Parathyroid adenoma (tissue), 2 donors: ENCODE measurements at regions not wholly inside any gene's neighbourhood (a gene's known extent, or its start where the extent isn't known, plus 50 kb on each side); places are given as distances from the start of the nearest gene placed in this dataset.

ENCODE experiments used
- H2AFZ ChIP-seq: fragments of 300-600 bp; sonication (generic); one replicate; pipeline ENCODE4 v1.7.0; 2017; ENCODE audit warnings: antibody characterized with exemption, mild to moderate bottlenecking
- H3K27ac ChIP-seq: fragments of 300-600 bp; sonication (generic); one replicate; pipeline ENCODE4 v1.7.0; 2017
- H3K27me3 ChIP-seq: fragments of 300-600 bp; sonication (generic); one replicate; pipeline ENCODE4 v1.7.0; 2017; ENCODE audit warnings: low read length; ENCODE audit not compliant: control insufficient read depth, insufficient read depth
- H3K36me3 ChIP-seq: fragments of 300-600 bp; sonication (generic); one replicate; pipeline ENCODE4 v1.7.0; 2017; ENCODE audit warnings: low read length; ENCODE audit not compliant: control insufficient read depth, insufficient read depth
- H3K4me1 ChIP-seq: fragments of 300-600 bp; sonication (generic); one replicate; pipeline ENCODE4 v1.7.0; 2017; ENCODE audit warnings: control low read depth
- H3K4me2 ChIP-seq: fragments of 300-600 bp; sonication (generic); one replicate; pipeline ENCODE4 v1.7.0; 2017; ENCODE audit warnings: low read length
- H3K4me3 ChIP-seq: fragments of 300-600 bp; sonication (generic); one replicate; pipeline ENCODE4 v1.7.0; 2017; ENCODE audit warnings: low read depth, low read length
- H3K79me2 ChIP-seq: fragments of 300-600 bp; sonication (generic); one replicate; pipeline ENCODE4 v1.7.0; 2017; ENCODE audit warnings: control low read depth
- H3K9ac ChIP-seq: fragments of 300-600 bp; sonication (generic); one replicate; pipeline ENCODE4 v1.7.0; 2017; ENCODE audit warnings: mild to moderate bottlenecking
- H3K9me3 ChIP-seq: fragments of 300-600 bp; sonication (generic); one replicate; pipeline ENCODE4 v1.7.0; 2017; ENCODE audit warnings: low read length; ENCODE audit not compliant: control insufficient read depth
- TF ChIP-seq, protein P1 (sequence below): fragments of 300-600 bp; sonication (generic); IDR thresholded peaks from one replicate; pipeline ENCODE4 v1.7.0; 2017; ENCODE audit warnings: antibody characterized with exemption, mild to moderate bottlenecking
- donor health status: primary hyperparathyroidism.

DNA sequence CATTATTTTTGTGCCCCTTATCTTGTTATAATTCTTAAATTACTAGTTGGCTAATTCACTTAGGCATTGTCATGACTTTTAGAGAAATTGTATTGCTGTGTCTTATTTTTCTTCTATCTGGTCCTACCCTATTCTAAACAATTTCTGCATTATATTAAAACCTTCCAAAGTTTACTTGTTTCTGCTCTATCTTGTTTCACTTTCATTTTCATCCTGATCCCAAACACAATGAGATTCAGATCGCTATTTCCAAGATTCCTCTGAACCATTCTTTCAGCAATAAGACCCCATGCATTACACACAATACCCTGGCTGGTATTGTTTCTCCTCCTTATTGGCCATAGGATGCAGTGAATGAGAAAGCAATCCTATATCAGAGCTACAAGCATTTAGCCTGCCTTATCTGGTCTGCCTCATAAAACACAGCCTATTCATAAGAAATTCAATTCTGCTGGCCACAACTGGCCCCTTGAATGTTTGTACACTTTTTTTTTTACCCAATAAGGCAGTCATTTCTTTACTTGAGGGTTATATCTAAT is 69.9 kb upstream of the POU3F2 start:
- Histone ChIP-seq H3K9me3 (no peaks in the 10 kb centered on the region), H3K9ac (no peak overlapping the region), H3K27me3 (no peaks in the 10 kb centered on the region), H3K27ac (no peak overlapping the region), H3K4me3 (no peak overlapping the region), H3K4me1 (no peaks in the 10 kb centered on the region), H2AFZ (no peak overlapping the region), H3K36me3 (no peaks in the 10 kb centered on the region), H3K4me2 (no peak overlapping the region), H3K79me2 (no peaks in the 10 kb centered on the region)
- TF ChIP-seq, protein P1, sequence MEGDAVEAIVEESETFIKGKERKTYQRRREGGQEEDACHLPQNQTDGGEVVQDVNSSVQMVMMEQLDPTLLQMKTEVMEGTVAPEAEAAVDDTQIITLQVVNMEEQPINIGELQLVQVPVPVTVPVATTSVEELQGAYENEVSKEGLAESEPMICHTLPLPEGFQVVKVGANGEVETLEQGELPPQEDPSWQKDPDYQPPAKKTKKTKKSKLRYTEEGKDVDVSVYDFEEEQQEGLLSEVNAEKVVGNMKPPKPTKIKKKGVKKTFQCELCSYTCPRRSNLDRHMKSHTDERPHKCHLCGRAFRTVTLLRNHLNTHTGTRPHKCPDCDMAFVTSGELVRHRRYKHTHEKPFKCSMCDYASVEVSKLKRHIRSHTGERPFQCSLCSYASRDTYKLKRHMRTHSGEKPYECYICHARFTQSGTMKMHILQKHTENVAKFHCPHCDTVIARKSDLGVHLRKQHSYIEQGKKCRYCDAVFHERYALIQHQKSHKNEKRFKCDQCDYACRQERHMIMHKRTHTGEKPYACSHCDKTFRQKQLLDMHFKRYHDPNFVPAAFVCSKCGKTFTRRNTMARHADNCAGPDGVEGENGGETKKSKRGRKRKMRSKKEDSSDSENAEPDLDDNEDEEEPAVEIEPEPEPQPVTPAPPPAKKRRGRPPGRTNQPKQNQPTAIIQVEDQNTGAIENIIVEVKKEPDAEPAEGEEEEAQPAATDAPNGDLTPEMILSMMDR: no peak

GRCh38 chr6:98769546-98769945 is 64.8 kb upstream of the POU3F2 start:
- Histone ChIP-seq H3K79me2 (no peaks in the 10 kb centered on the region), H3K9ac (no peak overlapping the region), H3K36me3 (no peaks in the 10 kb centered on the region), H3K4me3 (no peak overlapping the region), H2AFZ (no peak overlapping the region), H3K4me2 (no peak overlapping the region), H3K9me3 (no peaks in the 10 kb centered on the region), H3K27me3 (no peaks in the 10 kb centered on the region), H3K4me1 (no peaks in the 10 kb centered on the region), H3K27ac (no peak overlapping the region)
- TF ChIP-seq, protein P1: peak; percentile 11

GRCh38 chr6:98775205-98775604 is 59.2 kb upstream of the POU3F2 start:
- no peak overlapping the region for H3K9ac ChIP-seq
- H3K27ac ChIP-seq: no peak overlapping the region
- TF ChIP-seq, protein P1: no peak
- no peak overlapping the region for H3K4me2 ChIP-seq
- no peaks in the 10 kb centered on the region for H3K36me3 ChIP-seq
- H3K79me2 ChIP-seq: no peaks in the 10 kb centered on the region
- H2AFZ ChIP-seq: no peak overlapping the region
- no peaks in the 10 kb centered on the region for H3K27me3 ChIP-seq
- H3K4me3 ChIP-seq: no peak overlapping the region
- H3K9me3 ChIP-seq: no peaks in the 10 kb centered on the region
- no peaks in the 10 kb centered on the region for H3K4me1 ChIP-seq

GRCh38 chr6:98777762-98778161 is 56.6 kb upstream of the POU3F2 start:
- TF ChIP-seq, protein P1: no peak
- Histone ChIP-seq H3K4me1 (no peaks in the 10 kb centered on the region), H3K4me2 (no peak overlapping the region), H3K9me3 (no peaks in the 10 kb centered on the region), H3K36me3 (no peaks in the 10 kb centered on the region), H3K9ac (no peak overlapping the region), H3K79me2 (no peaks in the 10 kb centered on the region), H2AFZ (no peak overlapping the region), H3K27me3 (no peaks in the 10 kb centered on the region), H3K4me3 (no peak overlapping the region), H3K27ac (no peak overlapping the region)

- no peak overlapping the region for H3K4me3 ChIP-seq
- H3K4me1 ChIP-seq: no peaks in the 10 kb centered on the region
- TF ChIP-seq, protein P1: no peak
- H3K9ac ChIP-seq: no peak overlapping the region
- H3K36me3 ChIP-seq: no peaks in the 10 kb centered on the region
- no peak overlapping the region for H3K27ac ChIP-seq
- H3K9me3 ChIP-seq: no peaks in the 10 kb centered on the region
- no peaks in the 10 kb centered on the region for H3K79me2 ChIP-seq
- no peak overlapping the region for H3K4me2 ChIP-seq
- H3K27me3 ChIP-seq: no peaks in the 10 kb centered on the region
- H2AFZ ChIP-seq: no peak overlapping the region
These were observed 54.8 kb upstream of the POU3F2 start for GRCh38 chr6:98779618-98780017.
